Activated CD4-positive, CD25-positive, alpha-beta regulatory T cell (primary cell): ENCODE measurements at regions not wholly inside any gene's neighbourhood (a gene's known extent, or its start where the extent isn't known, plus 50 kb on each side); places are given as distances from the start of the nearest gene placed in this dataset.

ENCODE experiments used
- DNase-seq, 4 experiments: peaks; one replicate each; lab custom pipeline; 2025; lab: John Stamatoyannopoulos, UW

GRCh38 chr3:36192901-36193300 is 187.4 kb upstream of the STAC start:
- no peak for DNase-seq

DNA sequence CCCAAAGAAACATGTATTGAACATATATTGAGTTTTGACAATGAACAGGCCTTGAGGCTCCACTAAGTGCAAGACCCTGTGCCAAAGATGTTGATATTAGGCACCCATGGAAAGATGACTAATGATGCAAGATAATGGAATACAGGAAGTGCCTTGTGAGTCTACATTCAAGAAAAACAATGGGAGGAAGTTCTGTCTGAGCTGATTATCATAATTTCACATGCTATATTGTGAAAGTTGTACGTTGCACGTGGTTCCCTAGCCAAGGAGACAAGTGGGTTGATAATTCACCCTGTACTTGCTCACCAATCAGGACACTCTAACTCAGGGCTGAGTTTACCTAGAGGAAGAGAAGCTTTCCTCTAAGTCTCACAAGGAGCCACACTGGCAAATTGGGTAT is 186.9 kb upstream of the STAC start:
- no peak for DNase-seq

- DNase-seq, result no peak
Observed at GRCh38 chr3:36196058-36196457, 184.2 kb upstream of the STAC start.

DNA sequence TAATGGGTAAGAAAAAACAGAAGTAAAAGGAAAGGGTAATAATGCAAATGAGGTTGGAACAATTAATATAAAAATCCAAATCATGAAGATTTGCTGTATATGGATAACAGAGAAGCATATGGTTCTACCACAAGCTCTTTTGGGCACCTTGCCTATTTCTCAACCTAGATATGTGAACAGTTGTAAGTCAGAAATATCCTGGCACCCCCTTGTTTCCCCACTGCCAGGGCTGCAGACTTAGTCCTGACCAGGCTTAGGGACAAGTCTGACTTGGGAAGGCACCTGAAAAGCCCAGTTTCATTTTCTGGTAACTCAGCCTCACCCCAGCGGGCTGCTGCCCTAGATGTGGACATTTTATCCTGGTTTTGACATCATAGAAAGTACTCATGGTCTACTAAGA is 183.2 kb upstream of the STAC start:
- DNase-seq, result no peak

- DNase-seq, result no peak
Observed at GRCh38 chr3:36201546-36201945, 178.8 kb upstream of the STAC start.

GRCh38 chr3:36206956-36207580 is 173.2 kb upstream of the STAC start:
- DNase-seq, result no peak

GRCh38 chr3:36210840-36211651 is 169.3 kb upstream of the STAC start:
- DNase-seq, result no peak

DNA sequence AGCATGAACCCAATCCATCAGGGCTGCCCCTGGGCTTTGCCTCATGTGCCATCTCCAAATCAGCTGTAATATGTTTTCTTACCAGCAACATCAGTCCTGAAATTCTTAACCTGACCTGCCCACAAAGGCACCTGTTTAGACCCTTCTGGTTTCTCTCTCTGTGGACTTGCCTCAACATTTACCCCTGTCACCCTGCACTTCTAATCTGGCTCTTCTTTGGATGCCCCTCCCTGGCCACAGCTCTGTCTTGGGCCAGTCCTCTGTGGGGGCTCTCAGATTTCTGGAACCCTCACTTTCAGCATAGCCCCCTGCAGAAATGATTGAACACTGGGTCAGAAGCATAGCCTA is 168.7 kb upstream of the STAC start:
- no peak for DNase-seq

DNA sequence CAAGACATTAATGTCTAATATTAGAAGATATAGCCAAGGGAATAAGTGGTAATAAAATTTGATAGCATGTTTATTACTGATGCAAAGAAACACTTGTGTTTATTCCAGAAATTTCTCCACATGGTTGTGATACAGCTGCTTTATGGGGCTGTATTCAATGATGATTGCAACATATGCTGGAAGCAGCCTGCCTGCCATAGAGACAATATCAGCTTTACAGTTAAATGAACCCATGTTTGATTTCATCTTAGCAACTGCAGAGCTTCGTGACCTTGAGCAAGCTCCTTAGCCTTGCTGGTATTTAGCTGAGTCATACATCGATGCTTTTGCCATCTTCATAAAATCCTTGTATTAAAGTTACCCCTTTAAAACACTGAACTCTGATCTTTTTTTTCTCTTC is 168.1 kb upstream of the STAC start:
- no peak for DNase-seq

DNA sequence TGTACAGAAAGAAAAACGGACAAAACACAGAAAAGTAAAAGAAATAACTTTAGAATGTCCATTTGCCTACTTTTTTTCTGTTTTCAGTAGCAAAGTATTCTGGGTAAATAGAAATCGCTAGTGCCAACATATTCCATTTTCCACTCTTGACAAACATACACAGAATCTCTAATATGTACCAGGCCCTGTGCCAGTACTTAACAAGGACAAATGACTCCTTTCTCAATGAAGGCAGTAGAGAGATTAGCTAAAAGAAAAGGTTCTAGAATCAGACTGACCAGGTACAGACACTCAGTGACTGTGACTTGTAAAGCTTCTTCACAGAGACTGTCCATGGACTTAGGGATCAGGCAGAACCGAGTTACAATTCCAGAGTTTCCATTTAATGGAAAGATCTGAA is 165.8 kb upstream of the STAC start:
- no peak for DNase-seq

GRCh38 chr3:36215241-36215640 is 165.1 kb upstream of the STAC start:
- DNase-seq, result no peak

DNA sequence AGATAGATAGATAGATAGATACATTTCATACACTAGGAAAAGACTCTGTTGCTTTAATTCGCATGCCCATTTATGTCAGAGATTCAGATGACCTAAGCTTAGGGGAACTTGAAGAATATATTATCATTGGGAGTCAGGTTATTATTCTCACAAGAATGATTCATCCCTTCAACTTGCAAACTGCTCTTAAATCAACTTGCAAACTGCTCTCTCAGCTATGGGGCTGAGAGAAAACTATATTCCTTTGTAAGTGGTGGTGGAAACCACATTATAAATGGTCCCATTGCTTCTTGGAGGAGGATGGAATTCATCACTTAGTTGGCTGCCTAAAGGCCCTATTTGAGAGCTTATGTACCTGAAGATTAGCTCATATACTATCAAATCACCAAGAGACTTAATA is 160.9 kb upstream of the STAC start:
- no peak for DNase-seq

GRCh38 chr3:36220173-36220572 is 160.1 kb upstream of the STAC start:
- no peak for DNase-seq

GRCh38 chr3:36221975-36222374 is 158.3 kb upstream of the STAC start:
- no peak for DNase-seq

- no peak for DNase-seq
Observed at GRCh38 chr3:36227980-36228379, 152.3 kb upstream of the STAC start.

- DNase-seq, result no peak
Observed at GRCh38 chr3:36229496-36229895, 150.8 kb upstream of the STAC start.

- DNase-seq, result no peak
Observed at GRCh38 chr3:36232797-36233489, 147.4 kb upstream of the STAC start.

DNA sequence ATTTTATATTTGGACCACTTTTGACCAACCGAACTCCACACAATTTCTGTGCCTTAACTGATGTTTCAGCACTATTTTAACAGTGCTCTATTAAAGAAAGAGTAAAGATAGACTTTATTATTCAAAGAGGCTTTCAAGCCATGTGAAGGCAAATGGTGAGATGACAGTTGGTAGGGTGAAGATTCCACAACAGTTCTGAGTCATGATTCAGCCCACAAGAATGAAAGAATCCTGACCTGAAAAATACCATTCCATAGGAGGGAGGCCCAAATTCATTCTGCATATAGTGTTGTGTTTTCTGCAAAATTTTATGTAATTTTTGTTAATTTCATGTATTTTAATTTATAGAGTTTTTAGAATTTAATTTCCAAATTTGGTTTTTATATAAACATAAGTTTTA is 135.6 kb upstream of the STAC start:
- no peak for DNase-seq

DNA sequence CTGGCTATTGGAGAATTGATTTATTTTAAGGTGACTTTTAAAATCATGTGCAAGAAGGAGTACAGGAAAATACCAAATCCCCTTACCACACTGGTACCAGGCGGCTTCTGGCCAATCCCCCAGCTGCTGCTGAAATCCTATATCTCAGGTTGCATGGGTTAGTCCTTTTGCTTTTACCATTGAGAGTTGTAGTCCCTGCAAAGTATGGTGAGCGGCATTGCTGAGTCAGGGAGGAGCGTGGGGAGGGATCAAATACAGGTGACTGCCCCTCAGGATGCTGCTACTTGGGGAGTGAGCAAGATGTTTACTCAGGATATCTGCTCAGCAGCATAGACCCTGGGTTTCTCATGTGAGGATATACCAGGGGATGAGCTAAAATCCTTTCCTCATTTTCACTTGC is 131.9 kb upstream of the STAC start:
- DNase-seq, result no peak

- no peak for DNase-seq
Observed at GRCh38 chr3:36250191-36250590, 130.1 kb upstream of the STAC start.

DNA sequence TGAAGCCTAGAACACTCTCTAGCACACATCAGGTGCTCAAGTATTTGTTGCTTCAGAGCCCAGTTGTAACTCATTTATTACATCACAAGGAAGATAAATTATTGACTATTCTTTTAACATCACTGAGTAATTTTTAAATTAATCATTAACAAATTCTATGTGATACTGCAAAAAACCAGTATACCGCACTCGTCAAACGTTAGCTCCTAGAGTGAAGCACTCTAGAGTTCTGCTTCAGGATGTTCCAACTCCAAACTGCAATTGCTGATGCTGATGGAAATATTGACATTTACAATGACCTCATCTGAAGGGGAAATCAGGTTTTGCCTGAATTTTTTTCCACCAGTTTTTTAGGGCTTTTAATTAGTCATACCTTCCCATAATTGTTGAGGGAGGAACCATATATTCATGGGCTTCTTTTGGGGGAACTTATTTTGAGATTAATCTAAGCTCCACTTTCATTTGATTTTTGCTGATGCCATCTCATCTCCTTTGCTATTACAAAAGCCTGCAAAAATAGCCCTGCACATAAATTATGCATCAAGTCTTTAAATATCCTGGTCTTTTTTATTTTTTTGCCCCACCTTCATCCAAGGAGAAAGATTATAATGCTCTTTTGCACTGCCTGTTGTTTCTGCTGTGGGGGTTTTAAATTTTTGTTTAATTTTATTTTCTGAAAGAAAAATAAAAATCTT is 123.0 kb upstream of the STAC start:
- DNase-seq, result no peak

- no peak for DNase-seq
Observed at GRCh38 chr3:36258421-36258820, 121.9 kb upstream of the STAC start.

DNA sequence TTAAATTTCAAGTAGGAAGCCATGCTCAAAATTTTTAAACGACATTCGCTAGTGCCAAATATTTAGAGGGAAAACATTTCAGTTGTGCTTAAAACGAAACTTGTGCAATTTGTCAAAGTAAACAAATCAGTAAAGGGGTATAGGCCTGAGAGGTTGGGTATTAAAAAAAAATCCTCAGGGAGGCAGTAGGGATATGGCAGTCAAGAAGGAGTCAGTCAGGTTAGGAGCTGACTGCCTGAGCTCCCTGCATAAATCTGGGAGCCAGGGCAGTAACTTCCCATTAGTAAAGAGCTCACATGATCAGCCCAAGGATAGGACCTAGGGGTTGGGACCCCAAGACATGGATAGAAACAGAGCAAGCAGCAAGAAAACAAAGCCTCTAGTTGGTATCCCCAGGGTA is 120.7 kb upstream of the STAC start:
- DNase-seq, result no peak
